ENCODE measurements at regions not wholly inside any gene's neighbourhood (a gene's known extent, or its start where the extent isn't known, plus 50 kb on each side); places are given as distances from the start of the nearest gene placed in this dataset.

GRCh38 chr9:93859431-93860215 lies 95.5 kb downstream of the BARX1 start:
- TF ChIP-seq CTCF (conservative IDR thresholded peaks at IDR 0.05 in 1 of 2, IDR thresholded peaks at IDR 0.05 in 1 of 2; ENCODE audit: extremely low read depth in 1 of 2, insufficient read depth in 1 of 2, low read depth in 1 of 2, low read length in 2 of 2) (no peak), EZH2 (IDR thresholded peaks at IDR 0.05; ENCODE audit: borderline replicate concordance, low read length) (no peak)
